SK-N-SH (cell line): ENCODE measurements at regions not wholly inside any gene's neighbourhood (a gene's known extent, or its start where the extent isn't known, plus 50 kb on each side); places are given as distances from the start of the nearest gene placed in this dataset.

Experiments
- CTCF ChIA-PET: fragments of 300-600, 350-600 bp; formaldehyde crosslinking; extraction: SDS; loops from one replicate; lab custom pipeline; 2021; lab: Yijun Ruan, JAX
- POLR2A ChIA-PET: fragments of 350-600 bp; sonication (Branson Sonifier 250); formaldehyde crosslinking; extraction: SDS; loops from one replicate; lab custom pipeline; 2020; ENCODE audit warnings: antibody characterized with exemption, inconsistent platforms; lab: Yijun Ruan, JAX
- DNase-seq: peaks from one replicate; pipeline ENCODE4 v3.0.0; 2012
- H2AFZ ChIP-seq: fragments of 200-600 bp; sonication (generic); 2 replicates; pipeline ENCODE4 v1.8.1; 2016; ENCODE audit warnings: antibody characterized with exemption, mild to moderate bottlenecking, low read depth
- H3F3A ChIP-seq: fragments of 200-600 bp; sonication (generic); replicated peaks from 2 replicates; pipeline ENCODE3; 2016; ENCODE audit warnings: antibody characterized with exemption, mild to moderate bottlenecking; ENCODE audit not compliant: insufficient read depth
- H3K27ac ChIP-seq, 2 experiments: fragments of 200-500 bp in 1 of 2; fragments of 200-600 bp in 1 of 2; sonication (Bioruptor generic) in 1 of 2; sonication (generic), shearing (Covaris generic) in 1 of 2; 2 replicates each; pipeline versions ENCODE4 v1.5.1 to v1.6.1; 2014 to 2016; ENCODE audit warnings: low read depth in 2 of 2, inconsistent platforms in 1 of 2, low read length in 1 of 2, mild to moderate bottlenecking in 1 of 2, mixed read lengths in 1 of 2
- H3K27me3 ChIP-seq: fragments of 200-600 bp; sonication (generic), shearing (Covaris generic); 2 replicates; pipeline ENCODE4 v1.6.1; 2016; ENCODE audit warnings: mixed run types; ENCODE audit not compliant: insufficient read depth
- H3K36me3 ChIP-seq, 2 experiments: fragments of 200-500 bp in 1 of 2; fragments of 200-600 bp in 1 of 2; sonication (Bioruptor generic) in 1 of 2; sonication (generic) in 1 of 2; replicated peaks in 1 of 2; 2 replicates each; pipeline versions ENCODE3 to v1.5.1; 2014 to 2016; ENCODE audit warnings: low read length in 1 of 2, mild to moderate bottlenecking in 1 of 2; ENCODE audit not compliant: insufficient read depth in 2 of 2, control insufficient read depth in 1 of 2
- H3K4me1 ChIP-seq, 2 experiments: fragments of 200-500 bp in 1 of 2; fragments of 200-600 bp in 1 of 2; sonication (Bioruptor generic) in 1 of 2; sonication (generic), shearing (Covaris generic) in 1 of 2; 2 replicates each; pipeline versions ENCODE4 v1.5.1 to v1.6.1; 2014 to 2016; ENCODE audit warnings: low read depth in 1 of 2, low read length in 1 of 2, mixed run types in 1 of 2; ENCODE audit not compliant: insufficient read depth in 2 of 2, control insufficient read depth in 1 of 2
- H3K4me2 ChIP-seq: fragments of 200-600 bp; sonication (generic), shearing (Covaris generic); 2 replicates; pipeline ENCODE4 v1.6.1; 2017; ENCODE audit warnings: mixed run types
- H3K4me3 ChIP-seq, 2 experiments: fragments of 200-500 bp in 1 of 2; fragments of 200-600 bp in 1 of 2; sonication (Bioruptor generic) in 1 of 2; sonication (generic), shearing (Covaris generic) in 1 of 2; 2 replicates each; pipeline versions ENCODE4 v1.5.1 to v1.8.1; 2014 to 2016; ENCODE audit warnings: low read depth in 2 of 2, inconsistent platforms in 1 of 2, low read length in 1 of 2, mild to moderate bottlenecking in 1 of 2, mixed read lengths in 1 of 2, moderate library complexity in 1 of 2
- H3K79me2 ChIP-seq: fragments of 200-600 bp; sonication (generic); 2 replicates; pipeline ENCODE4 v1.8.1; 2017; ENCODE audit warnings: mild to moderate bottlenecking; ENCODE audit not compliant: insufficient read depth
- H3K9ac ChIP-seq: fragments of 200-600 bp; sonication (generic); 2 replicates; pipeline ENCODE4 v1.6.1; 2017; ENCODE audit warnings: mixed run types
- H3K9me2 ChIP-seq: fragments of 200-600 bp; sonication (generic); 2 replicates; pipeline ENCODE4 v1.6.1; 2017; ENCODE audit warnings: mixed run types
- H3K9me3 ChIP-seq: fragments of 200-600 bp; sonication (generic); 2 replicates; pipeline ENCODE4 v1.6.1; 2017; ENCODE audit warnings: mixed run types, mild to moderate bottlenecking, moderate library complexity
- H4K20me1 ChIP-seq: fragments of 200-600 bp; sonication (generic); 2 replicates; pipeline ENCODE4 v1.6.1; 2017; ENCODE audit warnings: mild to moderate bottlenecking, mixed run types; ENCODE audit not compliant: insufficient read depth
- EZH2phosphoT487 ChIP-seq: fragments of 200-600 bp; sonication (generic); IDR thresholded peaks from 2 replicates; pipeline ENCODE4 v1.6.1; 2017; ENCODE audit warnings: low read depth, mixed run types, mild to moderate bottlenecking, antibody characterized with exemption, moderate library complexity, borderline replicate concordance
- FOSL2 ChIP-seq: IDR thresholded peaks from 2 replicates; pipeline ENCODE4 v1.4.0; 2012; ENCODE audit warnings: low read depth, mild to moderate bottlenecking, moderate library complexity, borderline replicate concordance
- GABPA ChIP-seq: IDR thresholded peaks from 2 replicates; pipeline ENCODE4 v1.4.0; 2012; ENCODE audit warnings: low read depth, mild to moderate bottlenecking
- JUND ChIP-seq: IDR thresholded peaks from 2 replicates; pipeline ENCODE4 v1.4.0; 2012
- NFIC ChIP-seq: IDR thresholded peaks from 2 replicates; pipeline ENCODE4 v1.4.0; 2012; ENCODE audit warnings: borderline replicate concordance
- NRF1 ChIP-seq: IDR thresholded peaks from 2 replicates; pipeline ENCODE4 v1.6.1; 2012; ENCODE audit warnings: low read depth, mild to moderate bottlenecking, low read length
- POLR2AphosphoS5 ChIP-seq: IDR thresholded peaks from 2 replicates; pipeline ENCODE4 v1.6.1; 2012; ENCODE audit warnings: low read depth, low read length
- RAD21 ChIP-seq: IDR thresholded peaks from 2 replicates; pipeline ENCODE4 v1.6.1; 2012; ENCODE audit warnings: mild to moderate bottlenecking, low read length
- RCOR1 ChIP-seq: fragments of 150-350 bp; IDR thresholded peaks from 2 replicates; pipeline ENCODE4 v1.6.1; 2017; ENCODE audit warnings: antibody characterized with exemption, low read length
- RFX5 ChIP-seq: IDR thresholded peaks from 2 replicates; pipeline ENCODE4 v1.6.1; 2012; ENCODE audit warnings: mild to moderate bottlenecking, improper control_type of control experiment, low read length
- SIN3A ChIP-seq: IDR thresholded peaks from 2 replicates; pipeline ENCODE4 v1.6.1; 2012; ENCODE audit warnings: low read depth, mild to moderate bottlenecking, low read length, moderate library complexity, borderline replicate concordance
- TAF1 ChIP-seq: IDR thresholded peaks from 2 replicates; pipeline ENCODE4 v1.6.1; 2012; ENCODE audit warnings: low read depth, mild to moderate bottlenecking, low read length, moderate library complexity, borderline replicate concordance
- TCF12 ChIP-seq: IDR thresholded peaks from 2 replicates; pipeline ENCODE4 v1.4.0; 2012
- USF1 ChIP-seq: IDR thresholded peaks from 2 replicates; pipeline ENCODE4 v1.4.0; 2012; ENCODE audit warnings: low read depth, borderline replicate concordance
- ZBTB33 ChIP-seq: IDR thresholded peaks from 2 replicates; pipeline ENCODE4 v1.4.0; 2012; ENCODE audit warnings: low read depth, borderline replicate concordance
- WGBS: methylation state at CpG from one replicate; pipeline ENCODE4 v1.1.6; 2017; ENCODE audit warnings: low lambda C conversion rate; 5-methylcytosine and 5-hydroxymethylcytosine counted together
- TF ChIP-seq, protein P1 (sequence below): fragments of 150-350 bp; IDR thresholded peaks from 2 replicates; pipeline ENCODE4 v1.6.1; 2017; ENCODE audit warnings: antibody characterized with exemption, low read length, low read depth, borderline replicate concordance
- TF ChIP-seq, protein P2 (sequence below): fragments of 150-350 bp; IDR thresholded peaks from 2 replicates; pipeline ENCODE4 v1.6.1; 2016; ENCODE audit warnings: mild to moderate bottlenecking, low read depth, low read length

- H2AFZ ChIP-seq: no peak overlapping the region
- POLR2A ChIA-PET: no interaction called here
- H4K20me1 ChIP-seq: no peaks in the 10 kb centered on the region
- H3K4me3 ChIP-seq: no peak overlapping the region
- no peak for TF ChIP-seq RAD21
- TF ChIP-seq, protein P1, sequence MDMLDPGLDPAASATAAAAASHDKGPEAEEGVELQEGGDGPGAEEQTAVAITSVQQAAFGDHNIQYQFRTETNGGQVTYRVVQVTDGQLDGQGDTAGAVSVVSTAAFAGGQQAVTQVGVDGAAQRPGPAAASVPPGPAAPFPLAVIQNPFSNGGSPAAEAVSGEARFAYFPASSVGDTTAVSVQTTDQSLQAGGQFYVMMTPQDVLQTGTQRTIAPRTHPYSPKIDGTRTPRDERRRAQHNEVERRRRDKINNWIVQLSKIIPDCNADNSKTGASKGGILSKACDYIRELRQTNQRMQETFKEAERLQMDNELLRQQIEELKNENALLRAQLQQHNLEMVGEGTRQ: no peak
- TF ChIP-seq ZBTB33: no peak
- no peak for TF ChIP-seq NRF1
- no peak for TF ChIP-seq NFIC
- TF ChIP-seq TCF12: no peak
- TF ChIP-seq SIN3A: no peak
- no peak for TF ChIP-seq GABPA
- TF ChIP-seq, protein P2, sequence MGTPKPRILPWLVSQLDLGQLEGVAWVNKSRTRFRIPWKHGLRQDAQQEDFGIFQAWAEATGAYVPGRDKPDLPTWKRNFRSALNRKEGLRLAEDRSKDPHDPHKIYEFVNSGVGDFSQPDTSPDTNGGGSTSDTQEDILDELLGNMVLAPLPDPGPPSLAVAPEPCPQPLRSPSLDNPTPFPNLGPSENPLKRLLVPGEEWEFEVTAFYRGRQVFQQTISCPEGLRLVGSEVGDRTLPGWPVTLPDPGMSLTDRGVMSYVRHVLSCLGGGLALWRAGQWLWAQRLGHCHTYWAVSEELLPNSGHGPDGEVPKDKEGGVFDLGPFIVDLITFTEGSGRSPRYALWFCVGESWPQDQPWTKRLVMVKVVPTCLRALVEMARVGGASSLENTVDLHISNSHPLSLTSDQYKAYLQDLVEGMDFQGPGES: no peak
- no peak for TF ChIP-seq RFX5
- TF ChIP-seq JUND: no peak
- no peak for TF ChIP-seq EZH2phosphoT487
- TF ChIP-seq TAF1: no peak
- TF ChIP-seq RCOR1: no peak
- TF ChIP-seq FOSL2: no peak
- H3K4me2 ChIP-seq: no peak overlapping the region
- no peaks in the 10 kb centered on the region for H3K4me1 ChIP-seq
- no peaks in the 10 kb centered on the region for H3K9me3 ChIP-seq
- H3K27ac ChIP-seq: no peak overlapping the region
- H3K27me3 ChIP-seq: no peaks in the 10 kb centered on the region; the same call in 1 of the 2 replicates
- no peaks in the 10 kb centered on the region for H3F3A ChIP-seq
- H3K79me2 ChIP-seq: no peaks in the 10 kb centered on the region
- no peak for DNase-seq
- H3K9me2 ChIP-seq: no peaks in the 10 kb centered on the region
- no peak overlapping the region for H3K9ac ChIP-seq
- H3K36me3 ChIP-seq: no peaks in the 10 kb centered on the region
- 3% methylated on average over 1 of the region's 1 CpG for WGBS
- CTCF ChIA-PET: no interaction called here
These were observed 187.7 kb upstream of the CMC1 start for GRCh38 chr3:28053759-28054158.

GRCh38 chr3:28056806-28057205 lies 184.6 kb upstream of the CMC1 start:
- H3K4me1 ChIP-seq: no peaks in the 10 kb centered on the region
- H3K9ac ChIP-seq: no peak overlapping the region
- 9% methylated on average over 2 of the region's 2 CpGs for WGBS
- H3F3A ChIP-seq: no peaks in the 10 kb centered on the region
- ChIA-PET POLR2A (no interaction called here), CTCF (interaction anchor here (0.8 kb wide), 1 partner anchor 80 kb away, joined by 3 read pairs; no protein-coding TSS in a partner anchor)
- no peaks in the 10 kb centered on the region for H3K9me3 ChIP-seq
- no peaks in the 10 kb centered on the region for H4K20me1 ChIP-seq
- no peaks in the 10 kb centered on the region for H3K9me2 ChIP-seq
- no peaks in the 10 kb centered on the region for H3K79me2 ChIP-seq
- H3K4me3 ChIP-seq: no peak overlapping the region
- H3K27me3 ChIP-seq: no peaks in the 10 kb centered on the region; the same call in 1 of the 2 replicates
- TF ChIP-seq, protein P1: no peak
- TF ChIP-seq POLR2AphosphoS5: no peak
- no peak for TF ChIP-seq TCF12
- TF ChIP-seq FOSL2: no peak
- TF ChIP-seq USF1: no peak
- TF ChIP-seq ZBTB33: no peak
- no peaks in the 10 kb centered on the region for H3K36me3 ChIP-seq
- H3K27ac ChIP-seq: no peak overlapping the region
- H2AFZ ChIP-seq: no peak overlapping the region
- DNase-seq: no peak
- H3K4me2 ChIP-seq: no peak overlapping the region
